H9 (cell line): ENCODE measurements at regions not wholly inside any gene's neighbourhood (a gene's known extent, or its start where the extent isn't known, plus 50 kb on each side); places are given as distances from the start of the nearest gene placed in this dataset.

Experiments
- DNase-seq: peaks from one replicate; pipeline ENCODE4 v3.0.0-alpha.2; 2017
- H2AFZ ChIP-seq: one replicate; pipeline ENCODE4 v1.6.1; 2013; ENCODE audit warnings: mild to moderate bottlenecking, low read length, control low read depth, moderate library complexity
- H2AK5ac ChIP-seq: 2 replicates; pipeline ENCODE4 v1.6.1; 2013; ENCODE audit warnings: low read length, control low read depth, mixed read lengths; ENCODE audit not compliant: insufficient read length
- H2BK120ac ChIP-seq: one replicate; pipeline ENCODE4 v1.6.1; 2013; ENCODE audit warnings: low read depth, mild to moderate bottlenecking, low read length, control low read depth, inconsistent platforms; ENCODE audit not compliant: poor library complexity, severe bottlenecking
- H2BK12ac ChIP-seq: 2 replicates; pipeline ENCODE4 v1.6.1; 2013; ENCODE audit warnings: low read length, control low read depth, mixed read lengths, low read depth; ENCODE audit not compliant: insufficient read length
- H2BK15ac ChIP-seq: 2 replicates; pipeline ENCODE4 v1.6.1; 2013; ENCODE audit warnings: low read depth, low read length, control low read depth
- H2BK20ac ChIP-seq: one replicate; pipeline ENCODE4 v1.6.1; 2013; ENCODE audit warnings: low read depth, mild to moderate bottlenecking, low read length, control low read depth, inconsistent platforms; ENCODE audit not compliant: poor library complexity, severe bottlenecking
- H2BK5ac ChIP-seq: 2 replicates; pipeline ENCODE4 v1.6.1; 2013; ENCODE audit warnings: low read length, control low read depth, mixed read lengths; ENCODE audit not compliant: insufficient read length
- H3K14ac ChIP-seq: 2 replicates; pipeline ENCODE4 v1.6.1; 2013; ENCODE audit warnings: low read length, control low read depth; ENCODE audit not compliant: insufficient read depth
- H3K18ac ChIP-seq: 2 replicates; pipeline ENCODE4 v1.6.1; 2013; ENCODE audit warnings: low read depth, mild to moderate bottlenecking, mixed read lengths, low read length, control low read depth; ENCODE audit not compliant: insufficient read length
- H3K23ac ChIP-seq: 2 replicates; pipeline ENCODE4 v1.6.1; 2013; ENCODE audit warnings: low read length, control low read depth, mixed read lengths, low read depth; ENCODE audit not compliant: insufficient read length
- H3K23me2 ChIP-seq: 2 replicates; pipeline ENCODE4 v1.6.1; 2013; ENCODE audit warnings: low read depth, mild to moderate bottlenecking, mixed read lengths, low read length, control low read depth; ENCODE audit not compliant: insufficient read length, poor library complexity, severe bottlenecking
- H3K27ac ChIP-seq: 2 replicates; pipeline ENCODE4 v1.5.1; 2013; ENCODE audit warnings: low read length, control low read depth, mixed read lengths, low read depth; ENCODE audit not compliant: insufficient read length
- H3K27me3 ChIP-seq: 2 replicates; pipeline ENCODE4 v1.6.1; 2013; ENCODE audit warnings: low read length, control low read depth, inconsistent platforms; ENCODE audit not compliant: insufficient read depth
- H3K4ac ChIP-seq: 2 replicates; pipeline ENCODE4 v1.6.1; 2013; ENCODE audit warnings: low read depth, mild to moderate bottlenecking, control low read depth, inconsistent platforms, low read length, moderate library complexity
- H3K4me1 ChIP-seq: 2 replicates; pipeline ENCODE4 v1.6.1; 2013; ENCODE audit warnings: low read length, control low read depth, inconsistent platforms; ENCODE audit not compliant: insufficient read depth
- H3K4me2 ChIP-seq: 2 replicates; pipeline ENCODE4 v1.6.1; 2013; ENCODE audit warnings: low read length, control low read depth, mixed read lengths; ENCODE audit not compliant: insufficient read length, insufficient read depth
- H3K56ac ChIP-seq: 2 replicates; pipeline ENCODE4 v1.6.1; 2013; ENCODE audit warnings: low read depth, mild to moderate bottlenecking, mixed read lengths, low read length, control low read depth; ENCODE audit not compliant: insufficient read length
- H3K79me1 ChIP-seq: 2 replicates; pipeline ENCODE4 v1.6.1; 2013; ENCODE audit warnings: low read depth, mild to moderate bottlenecking, moderate library complexity, low read length, control low read depth, inconsistent platforms; ENCODE audit not compliant: insufficient read depth, poor library complexity, severe bottlenecking
- H3K79me2 ChIP-seq: 2 replicates; pipeline ENCODE4 v1.6.1; 2013; ENCODE audit warnings: low read length, control low read depth, inconsistent platforms; ENCODE audit not compliant: insufficient read depth
- H3K9ac ChIP-seq: 2 replicates; pipeline ENCODE4 v1.6.1; 2013; ENCODE audit warnings: low read length, control low read depth, mixed read lengths; ENCODE audit not compliant: insufficient read length; ENCODE audit errors: extremely low read depth
- H3K9me3 ChIP-seq: one replicate; pipeline ENCODE4 v1.6.1; 2013; ENCODE audit warnings: low read depth, low read length, inconsistent platforms; ENCODE audit not compliant: control insufficient read depth
- H3T11ph ChIP-seq: one replicate; pipeline ENCODE4 v1.6.1; 2013; ENCODE audit warnings: mild to moderate bottlenecking, low read length, control low read depth, inconsistent platforms
- H4K20me1 ChIP-seq: one replicate; pipeline ENCODE4 v1.6.1; 2013; ENCODE audit not compliant: control insufficient read depth, insufficient read length, insufficient read depth
- H4K5ac ChIP-seq: 2 replicates; pipeline ENCODE4 v1.6.1; 2013; ENCODE audit warnings: low read depth, mild to moderate bottlenecking, mixed read lengths, low read length, control low read depth; ENCODE audit not compliant: insufficient read length
- H4K8ac ChIP-seq: replicated peaks from 2 replicates; pipeline ENCODE4 v1.6.1; 2013; ENCODE audit warnings: low read length, control low read depth, mixed read lengths, low read depth; ENCODE audit not compliant: insufficient read length
- H4K91ac ChIP-seq: 2 replicates; pipeline ENCODE4 v1.6.1; 2013; ENCODE audit warnings: low read depth, mild to moderate bottlenecking, moderate library complexity, mixed read lengths, low read length, control low read depth; ENCODE audit not compliant: insufficient read length
- H3K27ac Mint-ChIP-seq, 3 experiments: 2 replicates in 2 of 3; 3 replicates in 1 of 3; pipeline ENCODE4 v1.8.0; 2020 to 2021; ENCODE audit warnings: mixed read lengths in 3 of 3, mild to moderate bottlenecking in 1 of 3, moderate library complexity in 1 of 3
- H3K27me3 Mint-ChIP-seq: 2 replicates; pipeline ENCODE4 v1.8.0; 2021; ENCODE audit warnings: low read depth, mild to moderate bottlenecking, moderate library complexity, mixed read lengths
- H3K36me3 Mint-ChIP-seq, 3 experiments: 2 replicates in 2 of 3; 3 replicates in 1 of 3; pipeline ENCODE4 v1.8.0; 2020 to 2021; ENCODE audit warnings: low read depth in 3 of 3, mixed read lengths in 3 of 3; ENCODE audit not compliant: insufficient read depth in 1 of 3
- H3K4me1 Mint-ChIP-seq, 2 experiments: 2 replicates each; pipeline ENCODE4 v1.8.0; 2020; ENCODE audit warnings: mixed read lengths in 2 of 2
- H3K4me3 Mint-ChIP-seq, 2 experiments: 2 replicates in 1 of 2; 3 replicates in 1 of 2; pipeline ENCODE4 v1.8.0; 2020 to 2021; ENCODE audit warnings: mild to moderate bottlenecking in 2 of 2, mixed read lengths in 2 of 2, moderate library complexity in 1 of 2
- H3K9me3 Mint-ChIP-seq, 2 experiments: 2 replicates in 1 of 2; 3 replicates in 1 of 2; pipeline ENCODE4 v1.8.0; 2020; ENCODE audit warnings: mild to moderate bottlenecking in 2 of 2, mixed read lengths in 2 of 2, moderate library complexity in 1 of 2
- CTCF ChIP-seq: fragments of 200-600 bp; sonication (generic); conservative IDR thresholded peaks from 3 replicates; pipeline ENCODE4 v1.8.0; 2021; ENCODE audit warnings: antibody characterized with exemption, mild to moderate bottlenecking
- WGBS: extraction: QIAGEN DNeasy Blood & Tissue Kit; methylation state at CpG from one replicate; pipeline ENCODE4 v1.1.7; 2013; ENCODE audit warnings: missing lambda C conversion rate, low lambda C conversion rate, mixed read lengths; ENCODE audit not compliant: insufficient read length; ENCODE audit errors: extremely low coverage; 5-methylcytosine and 5-hydroxymethylcytosine counted together

- H2BK120ac ChIP-seq, result no peak overlapping the region
- no peak overlapping the region for H2AK5ac ChIP-seq
- H3K27me3 ChIP-seq, result no peaks in the 10 kb centered on the region
- Mint-ChIP-seq H3K9me3 (peaks cover 18 to 23% of the 10 kb centered on the region in 2 experiments), H3K4me3 (no peak overlapping the region), H3K4me1 (peaks cover 22 to 28% of the 10 kb centered on the region in 2 experiments), H3K27me3 (peaks cover 1% of the 10 kb centered on the region; the same call in 1 of the 2 replicates), H3K27ac (peak overlapping the region in 1 of 3 experiments; percentile 71; a peak in 1 of 7 replicates), H3K36me3 (peaks cover 11 to 19% (median 15%) of the 10 kb centered on the region in 3 experiments)
- H3K23me2 ChIP-seq, result no peaks in the 10 kb centered on the region
- H3K79me2 ChIP-seq, result no peaks in the 10 kb centered on the region
- DNase-seq, result no peak
- no peak overlapping the region for H2BK5ac ChIP-seq
- H3K27ac ChIP-seq, result no peak overlapping the region
- H4K5ac ChIP-seq, result no peak overlapping the region
- no peak overlapping the region for H3K9ac ChIP-seq
- H3K79me1 ChIP-seq, result no peaks in the 10 kb centered on the region
- H3K18ac ChIP-seq, result no peak overlapping the region
- no peak overlapping the region for H3T11ph ChIP-seq
- no peaks in the 10 kb centered on the region for H4K20me1 ChIP-seq
- H3K4me1 ChIP-seq, result no peaks in the 10 kb centered on the region; the same call in 1 of the 2 replicates
- no peak overlapping the region for H3K14ac ChIP-seq
- H3K23ac ChIP-seq, result no peak overlapping the region
- no peak overlapping the region for H2BK15ac ChIP-seq
- no peak overlapping the region for H2BK20ac ChIP-seq
- no peak overlapping the region for H3K4me2 ChIP-seq
- no peak overlapping the region for H3K4ac ChIP-seq
- no peak overlapping the region for H3K56ac ChIP-seq
- H4K8ac ChIP-seq, result no peak overlapping the region
- H2AFZ ChIP-seq, result no peak overlapping the region
- no peak overlapping the region for H2BK12ac ChIP-seq
- no CpG with 5 or more reads among the region's 2 CpGs for whole genome bisulfite sequencing
- no peak for TF ChIP-seq CTCF
- H3K9me3 ChIP-seq, result peaks cover 8% of the 10 kb centered on the region
- no peak overlapping the region for H4K91ac ChIP-seq
Observed at GRCh38 chr13:56396318-56396717, 744.4 kb upstream of the PRR20A start.
